ENCODE measurements at regions not wholly inside any gene's neighbourhood (a gene's known extent, or its start where the extent isn't known, plus 50 kb on each side); places are given as distances from the start of the nearest gene placed in this dataset.

DNA sequence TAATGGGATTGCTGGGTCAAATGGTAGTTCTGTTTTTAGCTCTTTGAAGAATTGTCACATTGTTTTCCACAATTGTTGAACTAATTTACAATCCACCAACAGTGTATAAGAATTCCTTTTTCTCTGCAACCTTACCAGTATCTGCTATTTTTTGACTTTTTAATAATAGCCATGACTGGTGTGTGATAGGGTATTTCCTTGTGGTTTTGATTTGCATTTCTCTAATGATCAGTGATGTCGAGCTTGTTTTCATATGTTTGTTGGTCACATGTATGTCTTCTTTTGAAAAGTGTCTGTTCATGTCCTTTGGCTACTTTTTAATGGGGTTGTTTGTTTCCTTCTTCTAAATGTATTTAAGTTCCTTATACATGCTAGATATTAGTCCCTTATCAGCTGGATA is 322.3 kb downstream of the CDH2 start:
- no peaks in the 10 kb centered on the region for H3K27me3 ChIP-seq (replicated peaks in 1 of 2; ENCODE audit: control insufficient read depth in 2 of 2, insufficient read depth in 2 of 2, low read length in 1 of 2)
- no peaks in the 10 kb centered on the region for H4K20me1 ChIP-seq (ENCODE audit: control insufficient read depth, insufficient read depth)
- no peak overlapping the region for H3K4me2 ChIP-seq (ENCODE audit: control insufficient read depth, insufficient read depth)
- no peak overlapping the region for H3K27ac ChIP-seq (ENCODE audit: control insufficient read depth, insufficient read depth)
- intact Hi-C loops (cut with micrococcal nuclease; ENCODE audit: unreplicated experiment), result no loop called here
- no peak overlapping the region for H2AFZ ChIP-seq (ENCODE audit: control insufficient read depth, low read depth, low read length)
- H3K36me3 ChIP-seq (ENCODE audit: control insufficient read depth in 2 of 2, insufficient read depth in 2 of 2, low read length in 1 of 2), result no peaks in the 10 kb centered on the region
- no peak overlapping the region for H3K4me3 ChIP-seq
- H3K9me3 ChIP-seq (replicated peaks; ENCODE audit: control insufficient read depth, insufficient read depth, low read length), result no peaks in the 10 kb centered on the region; the same call in 2 of the 3 replicates
- DNase-seq (ENCODE audit: low read depth, low spot score) (no peak), FAIRE-seq (no peak), ATAC-seq (peak; percentile 34; the same call in 1 of the 3 replicates)
- WGBS (ENCODE audit: insufficient coverage, insufficient replicate concordance, low lambda C conversion rate, missing lambda C conversion rate), result 0% methylated on average over 1 of the region's 1 CpG
- no peak overlapping the region for H3K9ac ChIP-seq (ENCODE audit: control insufficient read depth, insufficient read depth, low read length)
- POLR2A ChIA-PET, result no interaction called here
- H3K79me2 ChIP-seq (ENCODE audit: control insufficient read depth, insufficient read depth, low read length), result no peaks in the 10 kb centered on the region
- in situ Hi-C loops (cut with MboI), result no loop called here
- RAD21 ChIA-PET (ENCODE audit: unreplicated experiment), result no interaction called here
- CTCF ChIA-PET, result no interaction called here
- SMC1A ChIA-PET (ENCODE audit: uncharacterized antibody, unreplicated experiment), result interaction anchor here (0.6 kb wide), 1 partner anchor 477 kb away, joined by 3 read pairs; no protein-coding TSS in a partner anchor
- H3K4me1 ChIP-seq (ENCODE audit: control insufficient read depth, insufficient read depth, low read length), result no peaks in the 10 kb centered on the region
- no TSS peak for BruUV-seq (replicated peaks)
- TF ChIP-seq NFYB (IDR thresholded peaks at IDR 0.05; ENCODE audit: insufficient read depth, low read depth, low read length) (no peak), RB1 (IDR thresholded peaks at IDR 0.05; ENCODE audit: borderline replicate concordance) (no peak), CHD4 (IDR thresholded peaks at IDR 0.05) (no peak), SIN3A (IDR thresholded peaks at IDR 0.05; ENCODE audit: low read depth, low read length) (no peak), ZNF384 (IDR thresholded peaks at IDR 0.05; ENCODE audit: borderline replicate concordance, low read depth, low read length) (no peak), YBX1 (IDR thresholded peaks at IDR 0.05) (no peak), FOXM1 (IDR thresholded peaks at IDR 0.05; ENCODE audit: low read depth, low read length) (no peak)
- TF ChIP-seq, protein P1, sequence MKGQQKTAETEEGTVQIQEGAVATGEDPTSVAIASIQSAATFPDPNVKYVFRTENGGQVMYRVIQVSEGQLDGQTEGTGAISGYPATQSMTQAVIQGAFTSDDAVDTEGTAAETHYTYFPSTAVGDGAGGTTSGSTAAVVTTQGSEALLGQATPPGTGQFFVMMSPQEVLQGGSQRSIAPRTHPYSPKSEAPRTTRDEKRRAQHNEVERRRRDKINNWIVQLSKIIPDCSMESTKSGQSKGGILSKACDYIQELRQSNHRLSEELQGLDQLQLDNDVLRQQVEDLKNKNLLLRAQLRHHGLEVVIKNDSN (IDR thresholded peaks at IDR 0.05; ENCODE audit: borderline replicate concordance, extremely low read length, insufficient read depth, low read depth, low read length), result no peak

DNA sequence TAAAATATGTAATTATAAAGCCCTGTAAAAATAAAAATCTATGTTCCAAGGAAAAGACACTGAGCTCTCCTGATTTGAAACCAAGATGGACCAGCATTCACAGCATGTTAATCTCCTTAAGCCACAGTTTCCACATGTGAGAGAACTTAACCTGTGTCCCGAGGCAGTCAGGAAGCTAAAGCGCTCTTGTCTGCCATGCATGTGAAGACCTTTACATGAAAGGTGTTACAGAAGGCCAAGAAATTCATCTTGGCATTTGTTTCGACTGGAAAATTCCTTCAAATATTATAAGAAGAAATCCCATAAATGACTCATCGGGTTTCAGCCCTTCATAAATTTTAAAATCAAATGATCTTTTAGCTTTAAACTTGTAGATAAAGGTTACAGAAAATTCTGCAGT is 328.6 kb downstream of the CDH2 start:
- no TSS peak for BruUV-seq (replicated peaks)
- DNase-seq (ENCODE audit: low read depth, low spot score) (no peak), FAIRE-seq (no peak), ATAC-seq (no peak)
- no peak overlapping the region for H3K27ac ChIP-seq (ENCODE audit: control insufficient read depth, insufficient read depth)
- H3K9ac ChIP-seq (ENCODE audit: control insufficient read depth, insufficient read depth, low read length), result no peak overlapping the region
- H3K27me3 ChIP-seq (replicated peaks in 1 of 2; ENCODE audit: control insufficient read depth in 2 of 2, insufficient read depth in 2 of 2, low read length in 1 of 2), result no peaks in the 10 kb centered on the region
- no peaks in the 10 kb centered on the region for H3K4me1 ChIP-seq (ENCODE audit: control insufficient read depth, insufficient read depth, low read length)
- POLR2A ChIA-PET, result no interaction called here
- H3K4me2 ChIP-seq (ENCODE audit: control insufficient read depth, insufficient read depth), result no peak overlapping the region
- no peak overlapping the region for H2AFZ ChIP-seq (ENCODE audit: control insufficient read depth, low read depth, low read length)
- CTCF ChIA-PET, result no interaction called here
- SMC1A ChIA-PET (ENCODE audit: uncharacterized antibody, unreplicated experiment), result no interaction called here
- RAD21 ChIA-PET (ENCODE audit: unreplicated experiment), result no interaction called here
- no peaks in the 10 kb centered on the region for H3K9me3 ChIP-seq (replicated peaks; ENCODE audit: control insufficient read depth, insufficient read depth, low read length)
- intact Hi-C loops (cut with micrococcal nuclease; ENCODE audit: unreplicated experiment), result no loop called here
- in situ Hi-C loops (cut with MboI), result loop anchor here (10.0 kb wide), 1 partner anchor 56 kb away; no protein-coding TSS in a partner anchor
- H3K36me3 ChIP-seq (ENCODE audit: control insufficient read depth in 2 of 2, insufficient read depth in 2 of 2, low read length in 1 of 2), result no peaks in the 10 kb centered on the region
- no peaks in the 10 kb centered on the region for H3K79me2 ChIP-seq (ENCODE audit: control insufficient read depth, insufficient read depth, low read length)
- no peaks in the 10 kb centered on the region for H4K20me1 ChIP-seq (ENCODE audit: control insufficient read depth, insufficient read depth)
- H3K4me3 ChIP-seq, result no peak overlapping the region
- 25% methylated on average over 4 of the region's 4 CpGs for WGBS (ENCODE audit: insufficient coverage, insufficient replicate concordance, low lambda C conversion rate, missing lambda C conversion rate)
- TF ChIP-seq SMC3 (IDR thresholded peaks at IDR 0.05; ENCODE audit: borderline replicate concordance, low read length), result no peak
- no peak for TF ChIP-seq IRF4 (IDR thresholded peaks at IDR 0.05; ENCODE audit: low read depth, low read length)
- no peak for TF ChIP-seq NR2C2 (IDR thresholded peaks at IDR 0.05; ENCODE audit: borderline replicate concordance, control insufficient read depth, insufficient read length, low read depth)
- TF ChIP-seq ZNF622 (IDR thresholded peaks at IDR 0.05), result no peak
- no peak for TF ChIP-seq ZNF384 (IDR thresholded peaks at IDR 0.05; ENCODE audit: borderline replicate concordance, low read depth, low read length)
- no peak for TF ChIP-seq STAT1 (conservative IDR thresholded peaks at IDR 0.05)
- TF ChIP-seq CREM (IDR thresholded peaks at IDR 0.05; ENCODE audit: low read depth), result no peak
- TF ChIP-seq, protein P2, sequence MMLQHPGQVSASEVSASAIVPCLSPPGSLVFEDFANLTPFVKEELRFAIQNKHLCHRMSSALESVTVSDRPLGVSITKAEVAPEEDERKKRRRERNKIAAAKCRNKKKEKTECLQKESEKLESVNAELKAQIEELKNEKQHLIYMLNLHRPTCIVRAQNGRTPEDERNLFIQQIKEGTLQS (IDR thresholded peaks at IDR 0.05; ENCODE audit: borderline replicate concordance, extremely low read depth, low read depth, low read length), result no peak
- TF ChIP-seq ZNF274 (IDR thresholded peaks at IDR 0.05; ENCODE audit: insufficient read depth, insufficient read length), result no peak
- TF ChIP-seq MTA3 (IDR thresholded peaks at IDR 0.05; ENCODE audit: borderline replicate concordance, low read length), result no peak
- TF ChIP-seq, protein P1 (IDR thresholded peaks at IDR 0.05; ENCODE audit: borderline replicate concordance, extremely low read length, insufficient read depth, low read depth, low read length), result no peak
- TF ChIP-seq YY1 (IDR thresholded peaks at IDR 0.05; ENCODE audit: low read depth, low read length), result no peak
- no peak for TF ChIP-seq NFXL1 (IDR thresholded peaks at IDR 0.05; ENCODE audit: borderline replicate concordance)

Data from GM12878 (cell line).